ENCODE measurements at regions not wholly inside any gene's neighbourhood (a gene's known extent, or its start where the extent isn't known, plus 50 kb on each side); places are given as distances from the start of the nearest gene placed in this dataset.

DNA sequence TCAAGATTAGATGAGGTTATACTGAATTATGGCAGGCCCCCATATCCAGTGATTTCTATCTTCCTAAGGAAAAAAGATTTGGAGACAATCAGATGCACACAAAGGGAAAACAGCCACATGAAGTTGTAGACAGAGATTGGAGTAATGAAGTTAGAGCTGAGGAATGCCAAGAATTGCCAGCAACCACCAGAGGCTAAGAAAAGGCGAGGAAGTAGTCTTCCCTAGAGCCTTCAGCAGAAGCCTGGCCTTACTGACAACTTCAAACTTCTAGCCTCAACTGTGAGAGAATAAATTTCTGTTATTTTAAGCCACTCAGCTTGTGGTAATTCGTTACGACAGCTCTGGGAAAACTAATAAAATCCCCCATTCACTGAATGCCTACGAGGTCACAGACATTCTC is 473.9 kb downstream of the COL12A1 start:
- Histone ChIP-seq H2AFZ (no peak overlapping the region), H4K20me1 (replicated peaks; ENCODE audit: insufficient read depth) (no peaks in the 10 kb centered on the region), H3K4me3 (no peak overlapping the region), H3F3A (replicated peaks; ENCODE audit: low read depth) (no peaks in the 10 kb centered on the region), H3K79me2 (replicated peaks; ENCODE audit: insufficient read depth) (no peaks in the 10 kb centered on the region), H3K4me2 (no peak overlapping the region), H3K4me1 (ENCODE audit: insufficient read depth) (no peaks in the 10 kb centered on the region), H3K27ac (ENCODE audit: low read depth) (no peak overlapping the region), H3K27me3 (ENCODE audit: insufficient read depth) (no peaks in the 10 kb centered on the region), H3K36me3 (ENCODE audit: insufficient read depth) (no peaks in the 10 kb centered on the region), H3K9me2 (ENCODE audit: insufficient read depth) (no peaks in the 10 kb centered on the region)
- Mint-ChIP-seq H3K4me3 (no peak overlapping the region), H3K36me3 (ENCODE audit: low read depth) (no peaks in the 10 kb centered on the region), H3K27ac (no peak overlapping the region), H3K4me1 (no peaks in the 10 kb centered on the region), H3K27me3 (ENCODE audit: insufficient read depth, low read depth, poor library complexity) (no peaks in the 10 kb centered on the region), H3K9me3 (0 out of 3 replicates have a peak, but pooled peaks cover under 1% of the 10 kb centered on the region)
- peak; percentile 8 for DNase-seq (ENCODE audit: low spot score)
- no peak for ATAC-seq
- no peak for TF ChIP-seq CREB1 (CRISPR knock-in tag; IDR thresholded peaks at IDR 0.05; ENCODE audit: low read depth)
- no peak for TF ChIP-seq ZNF114 (CRISPR knock-in tag; IDR thresholded peaks at IDR 0.05)
- no peak for TF ChIP-seq STAT1 (IDR thresholded peaks at IDR 0.05; ENCODE audit: unreplicated experiment)

DNA sequence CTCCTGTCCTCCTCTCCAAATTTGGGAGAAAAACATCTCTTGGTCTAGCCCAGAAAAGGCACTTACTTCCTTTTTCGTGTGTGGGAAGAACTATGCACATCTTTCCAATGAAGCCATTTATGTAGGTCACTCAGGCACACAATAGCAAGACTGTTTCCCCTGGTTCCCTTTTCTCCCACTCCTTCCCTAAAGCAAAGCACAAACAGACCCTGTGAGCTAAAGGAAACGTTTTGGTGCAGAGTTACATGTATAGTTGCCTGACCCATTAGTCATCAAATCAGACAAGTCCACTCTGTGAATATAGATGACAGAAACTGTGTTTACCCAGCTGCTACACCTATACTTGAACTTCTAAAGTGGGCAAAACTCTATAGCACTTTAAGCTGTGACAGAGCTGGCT is 474.6 kb downstream of the COL12A1 start:
- Histone ChIP-seq H4K20me1 (replicated peaks; ENCODE audit: insufficient read depth) (no peaks in the 10 kb centered on the region), H3K4me1 (ENCODE audit: insufficient read depth) (no peaks in the 10 kb centered on the region), H3K9me2 (ENCODE audit: insufficient read depth) (no peaks in the 10 kb centered on the region), H3K36me3 (ENCODE audit: insufficient read depth) (no peaks in the 10 kb centered on the region), H3K4me2 (no peak overlapping the region), H3K27ac (ENCODE audit: low read depth) (no peak overlapping the region), H3K79me2 (replicated peaks; ENCODE audit: insufficient read depth) (no peaks in the 10 kb centered on the region), H3F3A (replicated peaks; ENCODE audit: low read depth) (no peaks in the 10 kb centered on the region), H3K27me3 (ENCODE audit: insufficient read depth) (no peaks in the 10 kb centered on the region), H2AFZ (no peak overlapping the region), H3K4me3 (no peak overlapping the region)
- H3K27me3 Mint-ChIP-seq (ENCODE audit: insufficient read depth, low read depth, poor library complexity), result no peaks in the 10 kb centered on the region
- no peaks in the 10 kb centered on the region for H3K4me1 Mint-ChIP-seq
- no peak for DNase-seq (ENCODE audit: low spot score)
- H3K36me3 Mint-ChIP-seq (ENCODE audit: low read depth), result no peaks in the 10 kb centered on the region
- H3K4me3 Mint-ChIP-seq, result no peak overlapping the region
- no peaks in the 10 kb centered on the region for H3K9me3 Mint-ChIP-seq
- H3K27ac Mint-ChIP-seq, result no peak overlapping the region
- no peak for ATAC-seq
- TF ChIP-seq EZH2 (IDR thresholded peaks at IDR 0.05; ENCODE audit: low read depth, unreplicated experiment) (no peak), ZNF114 (CRISPR knock-in tag; IDR thresholded peaks at IDR 0.05) (no peak), NANOG (IDR thresholded peaks at IDR 0.05; ENCODE audit: borderline replicate concordance) (no peak), EZH2phosphoT487 (IDR thresholded peaks at IDR 0.05; ENCODE audit: unreplicated experiment) (no peak), JUNB (IDR thresholded peaks at IDR 0.05; ENCODE audit: unreplicated experiment) (no peak), CREB1 (CRISPR knock-in tag; IDR thresholded peaks at IDR 0.05; ENCODE audit: low read depth) (no peak)
- TF ChIP-seq, protein P1, sequence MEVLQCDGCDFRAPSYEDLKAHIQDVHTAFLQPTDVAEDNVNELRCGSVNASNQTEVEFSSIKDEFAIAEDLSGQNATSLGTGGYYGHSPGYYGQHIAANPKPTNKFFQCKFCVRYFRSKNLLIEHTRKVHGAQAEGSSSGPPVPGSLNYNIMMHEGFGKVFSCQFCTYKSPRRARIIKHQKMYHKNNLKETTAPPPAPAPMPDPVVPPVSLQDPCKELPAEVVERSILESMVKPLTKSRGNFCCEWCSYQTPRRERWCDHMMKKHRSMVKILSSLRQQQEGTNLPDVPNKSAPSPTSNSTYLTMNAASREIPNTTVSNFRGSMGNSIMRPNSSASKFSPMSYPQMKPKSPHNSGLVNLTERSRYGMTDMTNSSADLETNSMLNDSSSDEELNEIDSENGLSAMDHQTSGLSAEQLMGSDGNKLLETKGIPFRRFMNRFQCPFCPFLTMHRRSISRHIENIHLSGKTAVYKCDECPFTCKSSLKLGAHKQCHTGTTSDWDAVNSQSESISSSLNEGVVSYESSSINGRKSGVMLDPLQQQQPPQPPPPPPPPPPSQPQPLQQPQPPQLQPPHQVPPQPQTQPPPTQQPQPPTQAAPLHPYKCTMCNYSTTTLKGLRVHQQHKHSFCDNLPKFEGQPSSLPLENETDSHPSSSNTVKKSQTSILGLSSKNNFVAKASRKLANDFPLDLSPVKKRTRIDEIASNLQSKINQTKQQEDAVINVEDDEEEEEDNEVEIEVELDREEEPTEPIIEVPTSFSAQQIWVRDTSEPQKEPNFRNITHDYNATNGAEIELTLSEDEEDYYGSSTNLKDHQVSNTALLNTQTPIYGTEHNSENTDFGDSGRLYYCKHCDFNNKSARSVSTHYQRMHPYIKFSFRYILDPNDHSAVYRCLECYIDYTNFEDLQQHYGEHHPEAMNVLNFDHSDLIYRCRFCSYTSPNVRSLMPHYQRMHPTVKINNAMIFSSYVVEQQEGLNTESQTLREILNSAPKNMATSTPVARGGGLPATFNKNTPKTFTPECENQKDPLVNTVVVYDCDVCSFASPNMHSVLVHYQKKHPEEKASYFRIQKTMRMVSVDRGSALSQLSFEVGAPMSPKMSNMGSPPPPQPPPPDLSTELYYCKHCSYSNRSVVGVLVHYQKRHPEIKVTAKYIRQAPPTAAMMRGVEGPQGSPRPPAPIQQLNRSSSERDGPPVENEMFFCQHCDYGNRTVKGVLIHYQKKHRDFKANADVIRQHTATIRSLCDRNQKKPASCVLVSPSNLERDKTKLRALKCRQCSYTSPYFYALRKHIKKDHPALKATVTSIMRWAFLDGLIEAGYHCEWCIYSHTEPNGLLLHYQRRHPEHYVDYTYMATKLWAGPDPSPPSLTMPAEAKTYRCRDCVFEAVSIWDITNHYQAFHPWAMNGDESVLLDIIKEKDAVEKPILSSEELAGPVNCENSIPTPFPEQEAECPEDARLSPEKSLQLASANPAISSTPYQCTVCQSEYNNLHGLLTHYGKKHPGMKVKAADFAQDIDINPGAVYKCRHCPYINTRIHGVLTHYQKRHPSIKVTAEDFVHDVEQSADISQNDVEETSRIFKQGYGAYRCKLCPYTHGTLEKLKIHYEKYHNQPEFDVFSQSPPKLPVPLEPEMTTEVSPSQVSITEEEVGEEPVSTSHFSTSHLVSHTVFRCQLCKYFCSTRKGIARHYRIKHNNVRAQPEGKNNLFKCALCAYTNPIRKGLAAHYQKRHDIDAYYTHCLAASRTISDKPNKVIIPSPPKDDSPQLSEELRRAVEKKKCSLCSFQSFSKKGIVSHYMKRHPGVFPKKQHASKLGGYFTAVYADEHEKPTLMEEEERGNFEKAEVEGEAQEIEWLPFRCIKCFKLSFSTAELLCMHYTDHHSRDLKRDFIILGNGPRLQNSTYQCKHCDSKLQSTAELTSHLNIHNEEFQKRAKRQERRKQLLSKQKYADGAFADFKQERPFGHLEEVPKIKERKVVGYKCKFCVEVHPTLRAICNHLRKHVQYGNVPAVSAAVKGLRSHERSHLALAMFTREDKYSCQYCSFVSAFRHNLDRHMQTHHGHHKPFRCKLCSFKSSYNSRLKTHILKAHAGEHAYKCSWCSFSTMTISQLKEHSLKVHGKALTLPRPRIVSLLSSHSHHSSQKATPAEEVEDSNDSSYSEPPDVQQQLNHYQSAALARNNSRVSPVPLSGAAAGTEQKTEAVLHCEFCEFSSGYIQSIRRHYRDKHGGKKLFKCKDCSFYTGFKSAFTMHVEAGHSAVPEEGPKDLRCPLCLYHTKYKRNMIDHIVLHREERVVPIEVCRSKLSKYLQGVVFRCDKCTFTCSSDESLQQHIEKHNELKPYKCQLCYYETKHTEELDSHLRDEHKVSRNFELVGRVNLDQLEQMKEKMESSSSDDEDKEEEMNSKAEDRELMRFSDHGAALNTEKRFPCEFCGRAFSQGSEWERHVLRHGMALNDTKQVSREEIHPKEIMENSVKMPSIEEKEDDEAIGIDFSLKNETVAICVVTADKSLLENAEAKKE (CRISPR knock-in tag; IDR thresholded peaks at IDR 0.05), result no peak
- TF ChIP-seq, protein P2, sequence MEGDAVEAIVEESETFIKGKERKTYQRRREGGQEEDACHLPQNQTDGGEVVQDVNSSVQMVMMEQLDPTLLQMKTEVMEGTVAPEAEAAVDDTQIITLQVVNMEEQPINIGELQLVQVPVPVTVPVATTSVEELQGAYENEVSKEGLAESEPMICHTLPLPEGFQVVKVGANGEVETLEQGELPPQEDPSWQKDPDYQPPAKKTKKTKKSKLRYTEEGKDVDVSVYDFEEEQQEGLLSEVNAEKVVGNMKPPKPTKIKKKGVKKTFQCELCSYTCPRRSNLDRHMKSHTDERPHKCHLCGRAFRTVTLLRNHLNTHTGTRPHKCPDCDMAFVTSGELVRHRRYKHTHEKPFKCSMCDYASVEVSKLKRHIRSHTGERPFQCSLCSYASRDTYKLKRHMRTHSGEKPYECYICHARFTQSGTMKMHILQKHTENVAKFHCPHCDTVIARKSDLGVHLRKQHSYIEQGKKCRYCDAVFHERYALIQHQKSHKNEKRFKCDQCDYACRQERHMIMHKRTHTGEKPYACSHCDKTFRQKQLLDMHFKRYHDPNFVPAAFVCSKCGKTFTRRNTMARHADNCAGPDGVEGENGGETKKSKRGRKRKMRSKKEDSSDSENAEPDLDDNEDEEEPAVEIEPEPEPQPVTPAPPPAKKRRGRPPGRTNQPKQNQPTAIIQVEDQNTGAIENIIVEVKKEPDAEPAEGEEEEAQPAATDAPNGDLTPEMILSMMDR (conservative IDR thresholded peaks at IDR 0.05; ENCODE audit: low read depth in 2 of 2), result no peak
- TF ChIP-seq, protein P3, sequence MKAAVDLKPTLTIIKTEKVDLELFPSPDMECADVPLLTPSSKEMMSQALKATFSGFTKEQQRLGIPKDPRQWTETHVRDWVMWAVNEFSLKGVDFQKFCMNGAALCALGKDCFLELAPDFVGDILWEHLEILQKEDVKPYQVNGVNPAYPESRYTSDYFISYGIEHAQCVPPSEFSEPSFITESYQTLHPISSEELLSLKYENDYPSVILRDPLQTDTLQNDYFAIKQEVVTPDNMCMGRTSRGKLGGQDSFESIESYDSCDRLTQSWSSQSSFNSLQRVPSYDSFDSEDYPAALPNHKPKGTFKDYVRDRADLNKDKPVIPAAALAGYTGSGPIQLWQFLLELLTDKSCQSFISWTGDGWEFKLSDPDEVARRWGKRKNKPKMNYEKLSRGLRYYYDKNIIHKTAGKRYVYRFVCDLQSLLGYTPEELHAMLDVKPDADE (IDR thresholded peaks at IDR 0.05), result no peak

Measured in GM23338 (cell line).